Astrocyte of the cerebellum (primary cell): ENCODE measurements at regions not wholly inside any gene's neighbourhood (a gene's known extent, or its start where the extent isn't known, plus 50 kb on each side); places are given as distances from the start of the nearest gene placed in this dataset.

Source experiments
- DNase-seq: peaks from one replicate; pipeline ENCODE4 v3.0.0-alpha.2; 2011; ENCODE audit warnings: low read depth
- H3K4me3 ChIP-seq: 2 replicates; pipeline ENCODE4 v1.5.1; 2011; ENCODE audit warnings: mild to moderate bottlenecking, low read depth, low read length, moderate library complexity
- in situ Hi-C: cut with HindIII; loops from 2 replicates; pipeline ENCODE4 v1.10.0; 2017; ENCODE audit warnings: low sequenced_read_pairs
- TF ChIP-seq, protein P1 (sequence below): IDR thresholded peaks from 2 replicates; pipeline ENCODE4 v1.5.1; 2012; ENCODE audit warnings: low read length, low read depth, moderate library complexity, mild to moderate bottlenecking; ENCODE audit errors: missing control alignments

GRCh38 chr2:163849756-163850435, 114.1 kb upstream of the FIGN start:
- in situ Hi-C loops = no loop called here
- TF ChIP-seq, protein P1, sequence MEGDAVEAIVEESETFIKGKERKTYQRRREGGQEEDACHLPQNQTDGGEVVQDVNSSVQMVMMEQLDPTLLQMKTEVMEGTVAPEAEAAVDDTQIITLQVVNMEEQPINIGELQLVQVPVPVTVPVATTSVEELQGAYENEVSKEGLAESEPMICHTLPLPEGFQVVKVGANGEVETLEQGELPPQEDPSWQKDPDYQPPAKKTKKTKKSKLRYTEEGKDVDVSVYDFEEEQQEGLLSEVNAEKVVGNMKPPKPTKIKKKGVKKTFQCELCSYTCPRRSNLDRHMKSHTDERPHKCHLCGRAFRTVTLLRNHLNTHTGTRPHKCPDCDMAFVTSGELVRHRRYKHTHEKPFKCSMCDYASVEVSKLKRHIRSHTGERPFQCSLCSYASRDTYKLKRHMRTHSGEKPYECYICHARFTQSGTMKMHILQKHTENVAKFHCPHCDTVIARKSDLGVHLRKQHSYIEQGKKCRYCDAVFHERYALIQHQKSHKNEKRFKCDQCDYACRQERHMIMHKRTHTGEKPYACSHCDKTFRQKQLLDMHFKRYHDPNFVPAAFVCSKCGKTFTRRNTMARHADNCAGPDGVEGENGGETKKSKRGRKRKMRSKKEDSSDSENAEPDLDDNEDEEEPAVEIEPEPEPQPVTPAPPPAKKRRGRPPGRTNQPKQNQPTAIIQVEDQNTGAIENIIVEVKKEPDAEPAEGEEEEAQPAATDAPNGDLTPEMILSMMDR = no peak
- no peak overlapping the region for H3K4me3 ChIP-seq
- DNase-seq = no peak

DNA sequence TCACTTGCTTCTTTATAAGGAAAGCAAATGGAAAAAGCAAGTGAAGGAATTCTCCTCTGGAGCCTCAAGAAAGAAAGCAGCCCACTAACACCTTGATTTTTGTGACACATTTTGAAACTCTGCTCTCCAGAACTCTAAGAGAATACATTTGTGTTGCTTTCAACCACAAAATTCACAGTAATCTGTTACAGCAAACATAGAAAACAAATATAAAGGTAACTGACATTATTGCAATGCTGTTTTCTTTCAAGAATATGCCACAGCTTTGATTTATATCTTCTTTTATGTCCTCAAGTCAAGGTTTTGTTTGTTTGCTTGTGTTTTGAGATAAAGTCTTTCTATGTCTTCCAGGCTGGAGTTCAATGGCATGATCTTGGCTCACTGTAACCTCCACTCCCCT, 103.1 kb upstream of the FIGN start:
- in situ Hi-C loops = no loop called here
- no peak overlapping the region for H3K4me3 ChIP-seq
- TF ChIP-seq, protein P1 = no peak
- no peak for DNase-seq

- no peak overlapping the region for H3K4me3 ChIP-seq
- TF ChIP-seq, protein P1 = no peak
- DNase-seq = no peak
- in situ Hi-C loops = no loop called here
These were observed 100.4 kb upstream of the FIGN start for GRCh38 chr2:163836167-163836566.

DNA sequence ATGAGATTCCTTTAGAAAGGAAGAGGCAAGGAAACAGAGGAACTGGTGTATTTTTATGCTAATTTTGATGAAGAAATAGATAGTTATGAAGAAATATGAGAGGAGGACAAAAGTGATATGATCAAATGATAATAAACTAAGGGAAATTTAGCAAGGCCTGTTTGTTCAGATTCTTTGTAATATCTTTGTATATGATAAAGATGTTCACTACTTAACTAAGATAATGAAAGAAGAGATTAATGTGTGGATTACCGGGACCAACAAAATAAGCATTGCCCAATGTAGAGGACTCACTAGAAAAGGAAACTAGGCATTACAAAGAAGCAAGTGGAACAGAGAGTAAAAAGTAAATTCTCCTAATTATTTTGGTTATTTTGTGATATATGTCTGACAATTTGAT, 99.0 kb upstream of the FIGN start:
- no peak for DNase-seq
- H3K4me3 ChIP-seq = no peak overlapping the region
- TF ChIP-seq, protein P1 = no peak
- in situ Hi-C loops = no loop called here

GRCh38 chr2:163834221-163834620, 98.4 kb upstream of the FIGN start:
- in situ Hi-C loops = no loop called here
- H3K4me3 ChIP-seq = no peak overlapping the region
- no peak for DNase-seq
- TF ChIP-seq, protein P1 = no peak

DNA sequence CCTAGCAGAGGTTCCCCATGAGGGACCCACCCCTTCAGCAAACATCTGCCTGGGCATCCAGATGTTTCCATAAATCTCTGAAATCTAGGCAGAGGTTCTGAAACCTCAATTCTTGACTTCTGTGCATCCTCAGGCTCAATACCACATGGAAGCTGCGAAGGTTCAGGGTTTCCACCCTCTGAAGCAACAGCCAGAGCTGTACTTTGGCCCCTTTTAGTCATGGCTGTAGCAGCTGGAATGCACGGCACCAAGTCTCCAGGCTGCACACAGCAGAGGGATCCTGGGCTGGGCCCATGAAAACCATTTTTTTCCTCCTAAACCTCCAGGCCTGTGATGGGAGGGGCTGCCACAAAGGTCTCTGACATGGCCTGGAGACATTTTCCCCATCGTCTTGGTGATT, 93.0 kb upstream of the FIGN start:
- in situ Hi-C loops = no loop called here
- DNase-seq = no peak
- TF ChIP-seq, protein P1 = no peak
- H3K4me3 ChIP-seq = no peak overlapping the region
